Omental fat pad (tissue), 3 donors: ENCODE measurements at regions not wholly inside any gene's neighbourhood (a gene's known extent, or its start where the extent isn't known, plus 50 kb on each side); places are given as distances from the start of the nearest gene placed in this dataset.

Experiments used
- ATAC-seq: fragments of 150-250 bp; one replicate; pipeline ENCODE4 v1.9.1; 2016; ENCODE audit warnings: mild to moderate bottlenecking, moderate library complexity; ENCODE audit not compliant: low FRiP score
- DNase-seq: peaks from one replicate; pipeline ENCODE4 v3.0.0-alpha.2; 2019; ENCODE audit warnings: low spot score
- CTCF ChIP-seq, 3 donors: fragments of 450-650 bp; IDR thresholded peaks; one replicate each; pipeline ENCODE4 v1.5.1; 2016 to 2017; ENCODE audit warnings: antibody characterized with exemption in 3 of 3, mild to moderate bottlenecking in 3 of 3, moderate library complexity in 2 of 3

DNA sequence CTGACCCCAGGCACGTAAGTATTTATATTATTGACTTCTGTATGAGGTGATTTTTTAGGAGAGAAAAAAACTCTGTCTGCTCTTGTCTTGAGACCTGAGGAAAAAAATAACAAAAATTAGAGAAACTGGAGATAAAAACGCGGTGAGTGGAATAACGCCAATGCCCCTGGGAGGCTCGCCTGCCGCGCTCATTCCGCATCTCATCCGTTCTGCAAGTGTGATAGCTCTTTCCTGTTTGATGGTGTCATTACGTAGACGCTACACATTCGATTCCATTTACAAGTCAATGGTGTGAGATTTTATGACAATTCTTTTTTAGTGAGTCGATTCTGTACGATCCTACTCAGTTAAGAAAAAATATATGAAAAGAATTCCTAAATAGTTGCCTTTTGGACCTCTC, 194.3 kb upstream of the SMIM21 start:
- no peak for TF ChIP-seq CTCF (IDR thresholded peaks at IDR 0.05)
- ATAC-seq (no peak), DNase-seq (no peak)

- DNase-seq (no peak), ATAC-seq (no peak)
- no peak for TF ChIP-seq CTCF (IDR thresholded peaks at IDR 0.05)
Measured at GRCh38 chr18:75618146-75618545, 190.6 kb upstream of the SMIM21 start.

- ATAC-seq, result no peak
- no peak for DNase-seq
- no peak for TF ChIP-seq CTCF (IDR thresholded peaks at IDR 0.05)
Measured at GRCh38 chr18:75612456-75612855, 185.0 kb upstream of the SMIM21 start.

DNA sequence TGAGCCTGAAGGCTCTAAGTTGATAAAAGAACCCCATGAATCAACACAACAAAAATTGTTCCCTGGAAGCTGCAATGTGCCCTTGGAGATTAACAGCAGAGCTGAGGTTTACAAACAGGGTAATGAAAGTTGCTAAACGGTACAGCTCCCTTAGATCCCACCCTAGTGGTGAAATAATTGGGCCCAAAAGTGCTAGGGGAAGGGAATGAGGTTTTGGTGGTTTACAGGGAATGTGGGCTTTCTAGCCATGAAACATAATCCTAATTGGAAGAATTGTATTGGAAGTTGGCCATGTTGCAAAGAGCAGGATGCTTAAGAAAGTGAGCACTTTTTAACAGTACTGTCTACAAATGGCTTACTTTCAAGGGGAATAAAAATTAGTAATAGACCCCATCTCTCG, 180.2 kb upstream of the SMIM21 start:
- TF ChIP-seq CTCF (IDR thresholded peaks at IDR 0.05), result no peak
- ATAC-seq (no peak), DNase-seq (no peak)

- no peak for ATAC-seq
- no peak for DNase-seq
- no peak for TF ChIP-seq CTCF (IDR thresholded peaks at IDR 0.05)
Measured at GRCh38 chr18:75592527-75592926, 165.0 kb upstream of the SMIM21 start.

DNA sequence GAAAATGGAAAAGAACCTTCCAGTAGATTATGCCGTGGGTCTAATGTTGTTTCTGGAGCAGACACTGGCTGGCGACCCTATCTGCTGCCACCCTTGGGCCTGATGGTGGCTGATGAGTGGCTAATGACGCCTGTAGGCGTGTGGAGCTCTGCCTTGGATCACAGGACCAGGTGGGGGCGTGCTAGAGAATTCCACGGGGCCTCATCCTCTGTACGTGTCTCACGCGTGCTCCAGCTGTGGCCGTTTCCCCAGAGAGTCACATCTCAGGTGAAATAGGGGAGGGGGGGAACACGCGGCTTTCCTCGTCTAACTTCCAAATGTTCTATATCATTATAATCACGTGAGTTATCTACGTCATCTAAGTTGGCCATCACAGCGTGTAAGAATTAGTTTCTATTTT, 160.9 kb upstream of the SMIM21 start:
- no peak for TF ChIP-seq CTCF (IDR thresholded peaks at IDR 0.05)
- no peak for DNase-seq
- no peak for ATAC-seq

DNA sequence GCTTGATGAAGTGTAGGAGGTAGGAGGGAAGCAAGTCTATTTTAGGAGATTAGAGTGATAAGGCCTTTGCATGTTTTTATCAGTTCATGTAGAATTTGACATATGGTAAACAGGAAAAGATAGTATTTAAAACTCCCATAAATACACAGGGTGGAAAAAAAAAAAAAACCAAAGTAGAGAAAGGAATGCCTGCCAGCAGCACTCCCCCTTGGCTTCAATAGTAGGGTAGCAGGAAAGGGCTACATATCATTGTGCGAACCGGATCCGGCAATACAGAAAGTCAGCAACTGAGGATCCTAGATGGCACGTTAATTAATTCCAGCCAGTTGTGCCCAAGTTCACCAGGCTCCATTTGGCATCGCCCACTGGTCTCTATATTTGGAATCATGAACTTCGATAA, 159.6 kb upstream of the SMIM21 start:
- no peak for DNase-seq
- ATAC-seq, result no peak
- no peak for TF ChIP-seq CTCF (IDR thresholded peaks at IDR 0.05)
